GM18502 (cell line): ENCODE measurements at regions not wholly inside any gene's neighbourhood (a gene's known extent, or its start where the extent isn't known, plus 50 kb on each side); places are given as distances from the start of the nearest gene placed in this dataset.

ENCODE experiments used
- ATAC-seq: cut with Tn5 transposase; IDR thresholded peaks from one replicate; pipeline ENCODE4 v1.9.1; 2021; ENCODE audit warnings: mild to moderate bottlenecking; ENCODE audit not compliant: unreplicated experiment, poor library complexity

GRCh38 chr13:47146991-47147811 is 250.3 kb upstream of the HTR2A start:
- ATAC-seq: peak; percentile 92

GRCh38 chr13:47146136-47146535 is 249.3 kb upstream of the HTR2A start:
- ATAC-seq: no peak

- ATAC-seq: no peak
Measured at GRCh38 chr13:47144782-47145181, 247.9 kb upstream of the HTR2A start.

- no peak for ATAC-seq
Measured at GRCh38 chr13:47142105-47142504, 245.3 kb upstream of the HTR2A start.

- ATAC-seq: no peak
Measured at GRCh38 chr13:47139519-47139918, 242.7 kb upstream of the HTR2A start.

- no peak for ATAC-seq
Measured at GRCh38 chr13:47136504-47136941, 239.7 kb upstream of the HTR2A start.

- ATAC-seq: no peak
Measured at GRCh38 chr13:47135800-47136503, 239.1 kb upstream of the HTR2A start.

GRCh38 chr13:47134939-47135489 is 238.2 kb upstream of the HTR2A start:
- no peak for ATAC-seq

GRCh38 chr13:47133011-47133445 is 236.2 kb upstream of the HTR2A start:
- ATAC-seq: no peak

- ATAC-seq: no peak
Measured at GRCh38 chr13:47129461-47129860, 232.6 kb upstream of the HTR2A start.

- ATAC-seq: no peak
Measured at GRCh38 chr13:47126432-47126831, 229.6 kb upstream of the HTR2A start.

- ATAC-seq: no peak
Measured at GRCh38 chr13:47121092-47121763, 224.4 kb upstream of the HTR2A start.

- no peak for ATAC-seq
Measured at GRCh38 chr13:47120282-47120681, 223.4 kb upstream of the HTR2A start.

- ATAC-seq: no peak
Measured at GRCh38 chr13:47119575-47120235, 222.9 kb upstream of the HTR2A start.

- no peak for ATAC-seq
Measured at GRCh38 chr13:47117268-47117667, 220.4 kb upstream of the HTR2A start.

GRCh38 chr13:47114030-47114429 is 217.2 kb upstream of the HTR2A start:
- no peak for ATAC-seq

GRCh38 chr13:47112903-47113299 is 216.0 kb upstream of the HTR2A start:
- no peak for ATAC-seq

- ATAC-seq: no peak
Measured at GRCh38 chr13:47112205-47112902, 215.5 kb upstream of the HTR2A start.

GRCh38 chr13:47111499-47111898 is 214.6 kb upstream of the HTR2A start:
- ATAC-seq: no peak

GRCh38 chr13:47110833-47111240 is 214.0 kb upstream of the HTR2A start:
- no peak for ATAC-seq
